Tibial nerve (tissue), 4 donors: ENCODE measurements at regions not wholly inside any gene's neighbourhood (a gene's known extent, or its start where the extent isn't known, plus 50 kb on each side); places are given as distances from the start of the nearest gene placed in this dataset.

Experiments used
- DNase-seq, 2 donors: peaks; one replicate each; pipeline ENCODE4 v3.0.0-alpha.2; 2019; ENCODE audit warnings: low spot score in 2 of 2
- H3K27ac ChIP-seq, 4 donors: fragments of 200-600 bp; sonication (generic) in 3 of 4; one replicate each; pipeline ENCODE4 v1.5.1; 2017 to 2019; ENCODE audit warnings: mild to moderate bottlenecking in 1 of 4
- H3K27me3 ChIP-seq, 2 donors: fragments of 200-600 bp; sonication (generic) in 1 of 2; one replicate each; pipeline versions ENCODE4 v1.5.1 to v1.6.0; 2017 to 2019
- H3K36me3 ChIP-seq, 3 donors: fragments of 200-600 bp; sonication (generic); one replicate each; pipeline ENCODE4 v1.5.1; 2018 to 2019
- H3K4me1 ChIP-seq, 4 donors: fragments of 200-600 bp; sonication (generic) in 3 of 4; one replicate each; pipeline ENCODE4 v1.5.1; 2017 to 2019
- H3K4me3 ChIP-seq, 4 donors: fragments of 200-600 bp; sonication (generic) in 3 of 4; one replicate each; pipeline ENCODE4 v1.5.1; 2017 to 2019; ENCODE audit warnings: mild to moderate bottlenecking in 1 of 4, moderate library complexity in 1 of 4
- H3K9me3 ChIP-seq, 4 donors: fragments of 200-600 bp; sonication (generic) in 3 of 4; one replicate each; pipeline ENCODE4 v1.5.1; 2017 to 2019
- CTCF ChIP-seq, 5 experiments: fragments of 200-600 bp in 3 of 5; fragments of 450-650 bp in 2 of 5; sonication (generic) in 3 of 5; IDR thresholded peaks; one replicate each; pipeline ENCODE4 v1.5.1; 2016 to 2019; ENCODE audit warnings: antibody characterized with exemption in 5 of 5, mild to moderate bottlenecking in 3 of 5, moderate library complexity in 2 of 5
- EP300 ChIP-seq, 2 donors: sonication (generic); formaldehyde crosslinking; IDR thresholded peaks; one replicate each; pipeline ENCODE4 v1.6.1; 2017; ENCODE audit warnings: antibody characterized with exemption in 2 of 2, mild to moderate bottlenecking in 1 of 2
- POLR2A ChIP-seq, 2 donors: fragments of 450-650 bp; IDR thresholded peaks; one replicate each; pipeline ENCODE4 v1.6.1; 2017; ENCODE audit warnings: antibody characterized with exemption in 2 of 2, mild to moderate bottlenecking in 2 of 2, moderate library complexity in 2 of 2
- WGBS, 2 donors: methylation state at CpG; one replicate each; pipeline ENCODE4 v1.1.5; 2018; 5-methylcytosine and 5-hydroxymethylcytosine counted together

- Histone ChIP-seq H3K9me3 (no peaks in the 10 kb centered on the region), H3K27ac (no peak overlapping the region), H3K4me1 (no peaks in the 10 kb centered on the region), H3K27me3 (no peaks in the 10 kb centered on the region), H3K4me3 (no peak overlapping the region), H3K36me3 (no peaks in the 10 kb centered on the region)
- TF ChIP-seq EP300 (IDR thresholded peaks at IDR 0.05), result no peak
- TF ChIP-seq CTCF (IDR thresholded peaks at IDR 0.05), result no peak
- TF ChIP-seq POLR2A (IDR thresholded peaks at IDR 0.05), result no peak
- no peak for DNase-seq
- WGBS, 2 donors, result 56 to 65% methylated on average over 3 of the region's 3 CpGs
Observed at GRCh38 chr11:127601578-127601977, 601.0 kb upstream of the KIRREL3 start.

GRCh38 chr11:127600674-127601073 lies 600.1 kb upstream of the KIRREL3 start:
- no peak for DNase-seq
- H3K4me3 ChIP-seq, result no peak overlapping the region
- H3K9me3 ChIP-seq, result no peaks in the 10 kb centered on the region
- no peaks in the 10 kb centered on the region for H3K36me3 ChIP-seq
- 79 to 94% methylated on average over 2 of the region's 2 CpGs for WGBS, 2 donors
- TF ChIP-seq CTCF (IDR thresholded peaks at IDR 0.05) (no peak), POLR2A (IDR thresholded peaks at IDR 0.05) (no peak), EP300 (IDR thresholded peaks at IDR 0.05) (no peak)
- H3K27me3 ChIP-seq, result no peaks in the 10 kb centered on the region
- H3K4me1 ChIP-seq, result no peaks in the 10 kb centered on the region
- H3K27ac ChIP-seq, result no peak overlapping the region

- TF ChIP-seq EP300 (IDR thresholded peaks at IDR 0.05) (no peak), POLR2A (IDR thresholded peaks at IDR 0.05) (no peak), CTCF (IDR thresholded peaks at IDR 0.05) (no peak)
Observed at GRCh38 chr11:127598476-127598875, 597.9 kb upstream of the KIRREL3 start.

GRCh38 chr11:127596433-127596832 lies 595.9 kb upstream of the KIRREL3 start:
- WGBS, 2 donors, result 78 to 87% methylated on average over 3 of the region's 3 CpGs
- Histone ChIP-seq H3K27ac (no peak overlapping the region), H3K27me3 (no peaks in the 10 kb centered on the region), H3K36me3 (no peaks in the 10 kb centered on the region), H3K9me3 (no peaks in the 10 kb centered on the region), H3K4me1 (no peaks in the 10 kb centered on the region), H3K4me3 (no peak overlapping the region)
- TF ChIP-seq CTCF (IDR thresholded peaks at IDR 0.05) (no peak), POLR2A (IDR thresholded peaks at IDR 0.05) (no peak), EP300 (IDR thresholded peaks at IDR 0.05) (no peak)
- DNase-seq, result no peak

More at GRCh38 chr11:127598476-127598875, 597.9 kb upstream of the KIRREL3 start:
- Histone ChIP-seq H3K27me3 (no peaks in the 10 kb centered on the region), H3K27ac (no peak overlapping the region), H3K4me3 (no peak overlapping the region), H3K9me3 (no peaks in the 10 kb centered on the region), H3K4me1 (no peaks in the 10 kb centered on the region), H3K36me3 (no peaks in the 10 kb centered on the region)
- DNase-seq, result no peak
- WGBS, 2 donors, result 43 to 45% methylated on average over 3 of the region's 3 CpGs

GRCh38 chr11:127592371-127592770 lies 591.8 kb upstream of the KIRREL3 start:
- no peaks in the 10 kb centered on the region for H3K4me1 ChIP-seq
- WGBS, 2 donors, result 35 to 36% methylated on average over 1 of the region's 1 CpG
- no peak for TF ChIP-seq CTCF (IDR thresholded peaks at IDR 0.05)
- TF ChIP-seq EP300 (IDR thresholded peaks at IDR 0.05), result no peak
- no peak for TF ChIP-seq POLR2A (IDR thresholded peaks at IDR 0.05)
- no peak for DNase-seq
- no peaks in the 10 kb centered on the region for H3K36me3 ChIP-seq
- no peak overlapping the region for H3K4me3 ChIP-seq
- no peaks in the 10 kb centered on the region for H3K27me3 ChIP-seq
- no peak overlapping the region for H3K27ac ChIP-seq
- H3K9me3 ChIP-seq, result no peaks in the 10 kb centered on the region
